ENCODE measurements at regions not wholly inside any gene's neighbourhood (a gene's known extent, or its start where the extent isn't known, plus 50 kb on each side); places are given as distances from the start of the nearest gene placed in this dataset.

DNA sequence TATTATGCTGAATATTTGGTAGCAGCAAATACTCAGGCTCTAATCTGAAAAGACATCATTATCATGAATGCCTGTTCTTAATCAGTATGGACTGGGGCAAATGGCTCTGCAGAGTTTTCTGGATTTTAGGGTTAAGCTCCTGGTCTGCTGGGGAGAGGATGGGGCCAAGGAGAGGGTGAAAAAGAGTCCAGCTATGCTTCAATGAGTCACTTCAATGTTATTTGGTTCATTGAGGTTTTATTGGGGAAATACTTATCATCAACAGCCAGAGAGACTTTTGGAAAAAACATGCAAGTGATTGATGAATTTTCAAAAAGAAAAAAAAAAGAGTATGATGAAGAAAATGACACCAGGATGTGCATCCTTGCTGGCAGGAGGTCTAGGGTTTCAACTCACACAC is 278.3 kb downstream of the UQCRFS1 start:
- CTCF ChIA-PET: no interaction called here
- DNase-seq: no peak
- Mint-ChIP-seq H3K27ac (no peak overlapping the region), H3K9me3 (no peaks in the 10 kb centered on the region), H3K36me3 (ENCODE audit: low read depth) (no peaks in the 10 kb centered on the region), H3K4me1 (ENCODE audit: low read depth) (no peaks in the 10 kb centered on the region), H3K27me3 (no peaks in the 10 kb centered on the region), H3K4me3 (no peak overlapping the region)
- ATAC-seq: no peak
- intact Hi-C loops (cut with micrococcal nuclease): no loop called here
- TF ChIP-seq CTCF (IDR thresholded peaks at IDR 0.05): no peak
- POLR2A ChIA-PET: no interaction called here

DNA sequence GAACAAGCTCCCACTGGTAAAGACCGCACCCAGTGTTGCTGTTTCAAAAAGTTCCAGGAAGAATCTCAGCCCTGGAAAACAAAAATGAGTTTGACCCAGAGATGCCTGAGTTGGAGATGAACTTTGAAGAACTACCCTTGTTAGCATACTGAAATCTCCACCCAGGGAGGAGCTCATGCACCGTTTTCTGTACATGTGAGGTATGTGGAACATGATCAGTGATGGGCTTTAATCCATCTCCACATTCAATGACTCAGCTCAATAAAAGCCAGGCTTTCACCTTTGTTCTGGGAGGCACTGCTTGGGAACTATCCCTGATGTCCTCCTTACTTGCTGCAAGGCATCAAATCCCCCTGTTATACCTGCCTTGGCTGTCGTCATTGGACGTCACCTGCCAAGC is 279.9 kb downstream of the UQCRFS1 start:
- no peak for TF ChIP-seq CTCF (IDR thresholded peaks at IDR 0.05)
- no peak for DNase-seq
- ChIA-PET CTCF (no interaction called here), POLR2A (no interaction called here)
- Mint-ChIP-seq H3K4me3 (no peak overlapping the region), H3K27me3 (peaks cover 1% of the 10 kb centered on the region), H3K4me1 (ENCODE audit: low read depth) (no peaks in the 10 kb centered on the region), H3K27ac (no peak overlapping the region), H3K9me3 (no peaks in the 10 kb centered on the region), H3K36me3 (ENCODE audit: low read depth) (no peaks in the 10 kb centered on the region)
- intact Hi-C loops (cut with micrococcal nuclease): no loop called here
- ATAC-seq: no peak

DNA sequence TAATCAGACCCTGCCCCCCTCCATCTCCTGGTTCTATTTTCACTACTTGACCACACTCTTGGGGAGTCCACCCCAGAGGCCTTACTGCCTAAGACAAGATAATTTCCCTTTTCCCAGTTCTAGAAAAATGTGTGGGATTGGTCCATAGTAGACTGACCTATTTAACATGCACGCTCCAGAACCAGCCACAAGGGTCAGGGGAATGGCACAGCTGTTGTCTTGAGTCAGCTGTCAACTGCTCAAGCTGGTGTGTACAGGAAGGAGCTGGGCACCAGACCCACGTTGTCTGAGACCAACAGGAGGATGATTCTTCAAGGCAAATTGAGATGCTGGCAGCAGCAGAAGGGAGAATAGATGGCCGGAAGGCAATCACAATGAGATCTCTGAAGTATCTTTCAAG is 280.5 kb downstream of the UQCRFS1 start:
- H3K27ac Mint-ChIP-seq: no peak overlapping the region
- H3K9me3 Mint-ChIP-seq: no peaks in the 10 kb centered on the region
- ChIA-PET CTCF (no interaction called here), POLR2A (no interaction called here)
- no peaks in the 10 kb centered on the region for H3K36me3 Mint-ChIP-seq (ENCODE audit: low read depth)
- no peaks in the 10 kb centered on the region for H3K4me1 Mint-ChIP-seq (ENCODE audit: low read depth)
- H3K4me3 Mint-ChIP-seq: no peak overlapping the region
- no peak for DNase-seq
- intact Hi-C loops (cut with micrococcal nuclease): no loop called here
- TF ChIP-seq CTCF (IDR thresholded peaks at IDR 0.05): no peak
- peaks cover 1% of the 10 kb centered on the region for H3K27me3 Mint-ChIP-seq
- no peak for ATAC-seq

DNA sequence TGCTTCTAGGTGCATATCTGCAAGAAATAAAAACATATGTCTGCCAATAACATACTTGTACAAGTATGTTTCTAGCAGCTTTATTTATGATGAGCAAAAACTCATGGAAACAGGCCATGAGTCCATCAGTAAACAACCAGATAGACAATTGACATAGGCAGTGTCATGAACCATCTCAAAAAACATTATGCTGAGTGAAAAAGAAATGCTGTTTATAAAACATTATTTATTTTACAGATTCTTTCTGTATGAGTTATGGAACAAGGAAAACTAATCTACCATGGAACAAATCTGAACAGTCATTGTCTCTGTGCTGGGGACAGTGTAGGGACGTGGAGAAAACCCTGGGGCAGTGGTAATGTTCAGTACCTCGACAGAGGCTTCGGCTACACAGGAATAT is 283.9 kb downstream of the UQCRFS1 start:
- intact Hi-C loops (cut with micrococcal nuclease): no loop called here
- POLR2A ChIA-PET: no interaction called here

GRCh38 chr19:28927456-28927855 is 285.5 kb downstream of the UQCRFS1 start:
- no peak for DNase-seq
- TF ChIP-seq CTCF (IDR thresholded peaks at IDR 0.05): no peak
- POLR2A ChIA-PET: no interaction called here
- Mint-ChIP-seq H3K4me1 (ENCODE audit: low read depth) (no peaks in the 10 kb centered on the region), H3K27me3 (peaks cover 4% of the 10 kb centered on the region), H3K27ac (no peak overlapping the region), H3K36me3 (ENCODE audit: low read depth) (no peaks in the 10 kb centered on the region), H3K4me3 (no peak overlapping the region), H3K9me3 (no peaks in the 10 kb centered on the region)
- ATAC-seq: no peak
- CTCF ChIA-PET: no interaction called here
- intact Hi-C loops (cut with micrococcal nuclease): no loop called here

More for the DNA sequence above, 283.9 kb downstream of the UQCRFS1 start:
- CTCF ChIA-PET: no interaction called here
- ATAC-seq (no peak), DNase-seq (no peak)
- Mint-ChIP-seq H3K9me3 (no peaks in the 10 kb centered on the region), H3K27me3 (peaks cover 1% of the 10 kb centered on the region), H3K36me3 (ENCODE audit: low read depth) (no peaks in the 10 kb centered on the region), H3K27ac (no peak overlapping the region), H3K4me3 (no peak overlapping the region), H3K4me1 (ENCODE audit: low read depth) (no peaks in the 10 kb centered on the region)
- no peak for TF ChIP-seq CTCF (IDR thresholded peaks at IDR 0.05)

Measured in activated CD8-positive, alpha-beta T cell treated with anti-CD3 and anti-CD28 coated beads for 36 hours (primary cell).